ENCODE measurements at regions not wholly inside any gene's neighbourhood (a gene's known extent, or its start where the extent isn't known, plus 50 kb on each side); places are given as distances from the start of the nearest gene placed in this dataset.

- TF ChIP-seq, protein P1, sequence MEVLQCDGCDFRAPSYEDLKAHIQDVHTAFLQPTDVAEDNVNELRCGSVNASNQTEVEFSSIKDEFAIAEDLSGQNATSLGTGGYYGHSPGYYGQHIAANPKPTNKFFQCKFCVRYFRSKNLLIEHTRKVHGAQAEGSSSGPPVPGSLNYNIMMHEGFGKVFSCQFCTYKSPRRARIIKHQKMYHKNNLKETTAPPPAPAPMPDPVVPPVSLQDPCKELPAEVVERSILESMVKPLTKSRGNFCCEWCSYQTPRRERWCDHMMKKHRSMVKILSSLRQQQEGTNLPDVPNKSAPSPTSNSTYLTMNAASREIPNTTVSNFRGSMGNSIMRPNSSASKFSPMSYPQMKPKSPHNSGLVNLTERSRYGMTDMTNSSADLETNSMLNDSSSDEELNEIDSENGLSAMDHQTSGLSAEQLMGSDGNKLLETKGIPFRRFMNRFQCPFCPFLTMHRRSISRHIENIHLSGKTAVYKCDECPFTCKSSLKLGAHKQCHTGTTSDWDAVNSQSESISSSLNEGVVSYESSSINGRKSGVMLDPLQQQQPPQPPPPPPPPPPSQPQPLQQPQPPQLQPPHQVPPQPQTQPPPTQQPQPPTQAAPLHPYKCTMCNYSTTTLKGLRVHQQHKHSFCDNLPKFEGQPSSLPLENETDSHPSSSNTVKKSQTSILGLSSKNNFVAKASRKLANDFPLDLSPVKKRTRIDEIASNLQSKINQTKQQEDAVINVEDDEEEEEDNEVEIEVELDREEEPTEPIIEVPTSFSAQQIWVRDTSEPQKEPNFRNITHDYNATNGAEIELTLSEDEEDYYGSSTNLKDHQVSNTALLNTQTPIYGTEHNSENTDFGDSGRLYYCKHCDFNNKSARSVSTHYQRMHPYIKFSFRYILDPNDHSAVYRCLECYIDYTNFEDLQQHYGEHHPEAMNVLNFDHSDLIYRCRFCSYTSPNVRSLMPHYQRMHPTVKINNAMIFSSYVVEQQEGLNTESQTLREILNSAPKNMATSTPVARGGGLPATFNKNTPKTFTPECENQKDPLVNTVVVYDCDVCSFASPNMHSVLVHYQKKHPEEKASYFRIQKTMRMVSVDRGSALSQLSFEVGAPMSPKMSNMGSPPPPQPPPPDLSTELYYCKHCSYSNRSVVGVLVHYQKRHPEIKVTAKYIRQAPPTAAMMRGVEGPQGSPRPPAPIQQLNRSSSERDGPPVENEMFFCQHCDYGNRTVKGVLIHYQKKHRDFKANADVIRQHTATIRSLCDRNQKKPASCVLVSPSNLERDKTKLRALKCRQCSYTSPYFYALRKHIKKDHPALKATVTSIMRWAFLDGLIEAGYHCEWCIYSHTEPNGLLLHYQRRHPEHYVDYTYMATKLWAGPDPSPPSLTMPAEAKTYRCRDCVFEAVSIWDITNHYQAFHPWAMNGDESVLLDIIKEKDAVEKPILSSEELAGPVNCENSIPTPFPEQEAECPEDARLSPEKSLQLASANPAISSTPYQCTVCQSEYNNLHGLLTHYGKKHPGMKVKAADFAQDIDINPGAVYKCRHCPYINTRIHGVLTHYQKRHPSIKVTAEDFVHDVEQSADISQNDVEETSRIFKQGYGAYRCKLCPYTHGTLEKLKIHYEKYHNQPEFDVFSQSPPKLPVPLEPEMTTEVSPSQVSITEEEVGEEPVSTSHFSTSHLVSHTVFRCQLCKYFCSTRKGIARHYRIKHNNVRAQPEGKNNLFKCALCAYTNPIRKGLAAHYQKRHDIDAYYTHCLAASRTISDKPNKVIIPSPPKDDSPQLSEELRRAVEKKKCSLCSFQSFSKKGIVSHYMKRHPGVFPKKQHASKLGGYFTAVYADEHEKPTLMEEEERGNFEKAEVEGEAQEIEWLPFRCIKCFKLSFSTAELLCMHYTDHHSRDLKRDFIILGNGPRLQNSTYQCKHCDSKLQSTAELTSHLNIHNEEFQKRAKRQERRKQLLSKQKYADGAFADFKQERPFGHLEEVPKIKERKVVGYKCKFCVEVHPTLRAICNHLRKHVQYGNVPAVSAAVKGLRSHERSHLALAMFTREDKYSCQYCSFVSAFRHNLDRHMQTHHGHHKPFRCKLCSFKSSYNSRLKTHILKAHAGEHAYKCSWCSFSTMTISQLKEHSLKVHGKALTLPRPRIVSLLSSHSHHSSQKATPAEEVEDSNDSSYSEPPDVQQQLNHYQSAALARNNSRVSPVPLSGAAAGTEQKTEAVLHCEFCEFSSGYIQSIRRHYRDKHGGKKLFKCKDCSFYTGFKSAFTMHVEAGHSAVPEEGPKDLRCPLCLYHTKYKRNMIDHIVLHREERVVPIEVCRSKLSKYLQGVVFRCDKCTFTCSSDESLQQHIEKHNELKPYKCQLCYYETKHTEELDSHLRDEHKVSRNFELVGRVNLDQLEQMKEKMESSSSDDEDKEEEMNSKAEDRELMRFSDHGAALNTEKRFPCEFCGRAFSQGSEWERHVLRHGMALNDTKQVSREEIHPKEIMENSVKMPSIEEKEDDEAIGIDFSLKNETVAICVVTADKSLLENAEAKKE (CRISPR knock-in tag; IDR thresholded peaks at IDR 0.05) = no peak
- no peak for TF ChIP-seq EZH2phosphoT487 (IDR thresholded peaks at IDR 0.05; ENCODE audit: unreplicated experiment)
Observed at GRCh38 chr5:69039829-69040228, 54.0 kb upstream of the SLC30A5 start (continued).

DNA sequence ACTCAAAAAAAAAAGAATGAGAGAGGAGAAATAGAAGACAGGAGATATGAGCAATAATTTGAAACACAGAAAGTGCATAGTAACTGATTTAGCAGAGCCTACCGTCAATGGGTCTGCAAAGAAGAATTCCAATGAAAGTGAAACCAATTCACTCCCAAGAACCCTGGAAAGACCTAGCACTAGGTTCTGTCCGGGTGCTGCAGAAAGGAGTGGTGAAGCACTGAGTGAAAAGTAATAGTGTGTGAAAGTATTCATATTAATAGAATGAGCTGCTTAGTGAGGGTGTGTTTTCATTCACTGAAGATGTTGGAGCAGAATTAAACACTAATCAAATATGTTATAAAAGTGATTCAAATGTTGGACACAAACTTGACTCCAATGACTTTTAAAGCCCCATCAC is 51.3 kb upstream of the SLC30A5 start:
- H3K4me3 ChIP-seq = no peak overlapping the region
- no peak overlapping the region for H3K27ac Mint-ChIP-seq
- ATAC-seq (no peak), DNase-seq (ENCODE audit: low spot score) (no peak)
- H3F3A ChIP-seq (replicated peaks; ENCODE audit: low read depth) = no peaks in the 10 kb centered on the region
- H3K36me3 ChIP-seq (ENCODE audit: insufficient read depth) = no peaks in the 10 kb centered on the region
- peak overlapping the region; percentile 69; the same call in 1 of the 2 replicates for H2AFZ ChIP-seq
- H3K27me3 Mint-ChIP-seq (ENCODE audit: insufficient read depth, low read depth, poor library complexity) = peaks cover 5% of the 10 kb centered on the region
- no peak overlapping the region for H3K27ac ChIP-seq (ENCODE audit: low read depth)
- H4K20me1 ChIP-seq (replicated peaks; ENCODE audit: insufficient read depth) = no peaks in the 10 kb centered on the region
- H3K27me3 ChIP-seq (ENCODE audit: insufficient read depth) = no peaks in the 10 kb centered on the region
- peaks cover 3% of the 10 kb centered on the region; the same call in 1 of the 3 replicates for H3K9me3 Mint-ChIP-seq
- no peak overlapping the region for H3K4me2 ChIP-seq
- H3K4me3 Mint-ChIP-seq = no peak overlapping the region
- no peaks in the 10 kb centered on the region for H3K4me1 ChIP-seq (ENCODE audit: insufficient read depth)
- H3K9me2 ChIP-seq (ENCODE audit: insufficient read depth) = no peaks in the 10 kb centered on the region
- no peaks in the 10 kb centered on the region for H3K79me2 ChIP-seq (replicated peaks; ENCODE audit: insufficient read depth)
- TF ChIP-seq NANOG (IDR thresholded peaks at IDR 0.05; ENCODE audit: borderline replicate concordance) = no peak
- no peak for TF ChIP-seq ZNF114 (CRISPR knock-in tag; IDR thresholded peaks at IDR 0.05)
- TF ChIP-seq STAT1 (IDR thresholded peaks at IDR 0.05; ENCODE audit: unreplicated experiment) = no peak
- no peak for TF ChIP-seq REST (IDR thresholded peaks at IDR 0.05; ENCODE audit: unreplicated experiment)
- TF ChIP-seq POLR2AphosphoS5 (IDR thresholded peaks at IDR 0.05; ENCODE audit: low read depth) = no peak
- no peak for TF ChIP-seq EZH2 (IDR thresholded peaks at IDR 0.05; ENCODE audit: low read depth, unreplicated experiment)
- H3K4me1 Mint-ChIP-seq = peaks cover 7% of the 10 kb centered on the region; the same call in 1 of the 3 replicates
- H3K36me3 Mint-ChIP-seq (ENCODE audit: low read depth) = no peaks in the 10 kb centered on the region

Measured in GM23338 (cell line).